ENCODE measurements at regions not wholly inside any gene's neighbourhood (a gene's known extent, or its start where the extent isn't known, plus 50 kb on each side); places are given as distances from the start of the nearest gene placed in this dataset.

DNA sequence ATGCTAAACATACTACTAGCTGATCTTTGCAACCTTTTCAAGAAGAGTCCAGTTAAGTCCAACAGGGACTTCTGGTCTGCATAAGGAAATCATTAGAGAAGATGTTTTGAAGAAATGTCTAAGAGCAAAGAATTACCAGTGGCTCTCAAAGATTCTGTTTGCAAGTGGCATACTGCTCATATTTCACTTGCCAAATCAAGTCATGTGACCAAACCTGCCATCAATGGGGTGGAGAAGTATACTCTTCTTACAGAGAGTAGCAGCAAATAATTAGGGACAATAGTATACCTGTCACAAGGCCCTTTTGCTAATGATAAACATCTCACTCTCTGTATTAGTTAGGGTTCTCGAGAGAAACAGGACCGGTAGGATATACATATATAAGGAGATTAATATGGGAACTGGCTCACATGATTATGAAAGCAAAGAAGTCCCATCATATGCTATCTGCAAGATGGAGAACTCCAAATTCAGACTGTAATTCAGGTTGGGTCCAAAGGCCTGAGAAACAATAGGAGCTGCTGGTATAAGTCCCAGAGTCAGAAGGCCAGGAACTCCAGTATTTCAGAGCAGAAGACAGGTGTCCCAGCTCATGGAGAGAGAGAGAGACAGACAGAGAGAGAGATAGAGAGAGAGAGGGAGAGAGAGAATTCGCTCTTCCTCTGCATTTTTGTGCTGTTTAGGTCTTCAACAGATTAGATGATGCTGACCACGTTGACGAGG is 111.5 kb downstream of the LCA5 start:
- H3K4me1 ChIP-seq (ENCODE audit: control insufficient read depth in 1 of 2, insufficient read depth in 2 of 2, low read length in 2 of 2) = no peaks in the 10 kb centered on the region
- H3K9ac ChIP-seq (ENCODE audit: low read length) = no peak overlapping the region
- no peak overlapping the region for H3K4ac ChIP-seq (ENCODE audit: low read depth, low read length)
- no peaks in the 10 kb centered on the region for H3K9me3 ChIP-seq (ENCODE audit: insufficient read depth, low read depth, low read length)
- no peak overlapping the region for H3K4me3 ChIP-seq (ENCODE audit: low read depth, low read length)
- H2BK5ac ChIP-seq (ENCODE audit: low read depth, low read length, poor library complexity) = no peak overlapping the region
- H2BK120ac ChIP-seq (ENCODE audit: insufficient read depth, low read length, poor library complexity) = no peak overlapping the region
- H3K36me3 ChIP-seq (ENCODE audit: control insufficient read depth in 1 of 2, insufficient read depth in 2 of 2, low read length in 2 of 2) = no peaks in the 10 kb centered on the region
- H3K79me1 ChIP-seq (ENCODE audit: low read length) = no peaks in the 10 kb centered on the region
- no CpG with 5 or more reads among the region's 5 CpGs for WGBS (ENCODE audit: extremely low coverage, insufficient coverage, insufficient read length)
- no peak overlapping the region for H2BK12ac ChIP-seq (ENCODE audit: low read length)
- no peak overlapping the region for H4K91ac ChIP-seq (ENCODE audit: low read depth, low read length)
- H2AFZ ChIP-seq (ENCODE audit: insufficient read depth, low read length, poor library complexity) = no peak overlapping the region
- H3K4me2 ChIP-seq (ENCODE audit: low read length) = no peak overlapping the region
- no peak overlapping the region for H2AK5ac ChIP-seq (ENCODE audit: low read length)
- H3K23ac ChIP-seq (ENCODE audit: low read length) = no peak overlapping the region
- no peaks in the 10 kb centered on the region for H3K79me2 ChIP-seq (ENCODE audit: control insufficient read depth, insufficient read depth, low read length, poor library complexity)
- no peak overlapping the region for H4K12ac ChIP-seq (ENCODE audit: low read depth, low read length)
- DNase-seq = no peak
- no peak overlapping the region for H4K8ac ChIP-seq (ENCODE audit: low read depth, low read length)
- H3K14ac ChIP-seq (ENCODE audit: low read length) = no peak overlapping the region
- no peaks in the 10 kb centered on the region for H3K27me3 ChIP-seq (ENCODE audit: insufficient read depth, low read length)
- no peak overlapping the region for H3K18ac ChIP-seq (ENCODE audit: low read length)
- H3K27ac ChIP-seq (ENCODE audit: low read depth, low read length) = no peak overlapping the region

DNA sequence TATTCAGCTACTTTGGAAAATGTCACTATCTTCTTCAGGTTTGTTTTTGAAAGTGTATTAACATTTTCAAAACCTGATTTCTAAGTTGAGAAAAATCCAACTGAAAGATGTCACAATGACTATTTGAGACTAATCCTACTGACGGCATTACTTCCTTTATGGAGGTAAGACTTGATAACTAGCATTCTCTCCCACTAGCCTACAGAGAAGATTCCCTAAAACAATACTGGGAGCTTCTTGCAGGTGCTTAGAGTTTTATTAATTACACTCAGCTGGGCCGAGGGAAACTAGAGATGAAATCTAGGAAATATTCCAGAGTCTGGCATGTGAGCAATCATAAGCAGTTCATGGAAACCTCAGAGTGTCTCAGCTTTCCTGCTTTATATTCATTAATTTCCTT is 114.0 kb downstream of the LCA5 start:
- Histone ChIP-seq H3K9me3 (ENCODE audit: insufficient read depth, low read depth, low read length) (no peaks in the 10 kb centered on the region), H3K4me3 (ENCODE audit: low read depth, low read length) (no peak overlapping the region), H3K14ac (ENCODE audit: low read length) (no peak overlapping the region), H2AFZ (ENCODE audit: insufficient read depth, low read length, poor library complexity) (no peak overlapping the region), H3K4ac (ENCODE audit: low read depth, low read length) (no peak overlapping the region), H3K9ac (ENCODE audit: low read length) (no peak overlapping the region), H3K4me1 (ENCODE audit: control insufficient read depth in 1 of 2, insufficient read depth in 2 of 2, low read length in 2 of 2) (no peaks in the 10 kb centered on the region), H2BK5ac (ENCODE audit: low read depth, low read length, poor library complexity) (no peak overlapping the region), H3K27ac (ENCODE audit: low read depth, low read length) (no peak overlapping the region), H3K27me3 (ENCODE audit: insufficient read depth, low read length) (no peaks in the 10 kb centered on the region), H3K18ac (ENCODE audit: low read length) (no peak overlapping the region), H3K36me3 (ENCODE audit: control insufficient read depth in 1 of 2, insufficient read depth in 2 of 2, low read length in 2 of 2) (no peaks in the 10 kb centered on the region), H4K12ac (ENCODE audit: low read depth, low read length) (no peak overlapping the region), H3K79me1 (ENCODE audit: low read length) (no peaks in the 10 kb centered on the region), H2BK120ac (ENCODE audit: insufficient read depth, low read length, poor library complexity) (no peak overlapping the region), H4K8ac (ENCODE audit: low read depth, low read length) (no peak overlapping the region), H3K4me2 (ENCODE audit: low read length) (no peak overlapping the region), H2BK12ac (ENCODE audit: low read length) (no peak overlapping the region), H3K79me2 (ENCODE audit: control insufficient read depth, insufficient read depth, low read length, poor library complexity) (no peaks in the 10 kb centered on the region), H2AK5ac (ENCODE audit: low read length) (no peak overlapping the region), H4K91ac (ENCODE audit: low read depth, low read length) (no peak overlapping the region), H3K23ac (ENCODE audit: low read length) (no peak overlapping the region)
- peak in 1 of 2 donors; percentile 16 for DNase-seq
- WGBS (ENCODE audit: extremely low coverage, insufficient coverage, insufficient read length) = no CpG with 5 or more reads among the region's 2 CpGs

- Histone ChIP-seq H3K79me2 (ENCODE audit: control insufficient read depth, insufficient read depth, low read length, poor library complexity) (no peaks in the 10 kb centered on the region), H3K9me3 (ENCODE audit: insufficient read depth, low read depth, low read length) (no peaks in the 10 kb centered on the region), H2BK120ac (ENCODE audit: insufficient read depth, low read length, poor library complexity) (no peak overlapping the region), H3K36me3 (ENCODE audit: control insufficient read depth in 1 of 2, insufficient read depth in 2 of 2, low read length in 2 of 2) (no peaks in the 10 kb centered on the region), H3K27ac (ENCODE audit: low read depth, low read length) (no peak overlapping the region), H4K91ac (ENCODE audit: low read depth, low read length) (no peak overlapping the region), H3K4me1 (ENCODE audit: control insufficient read depth in 1 of 2, insufficient read depth in 2 of 2, low read length in 2 of 2) (no peaks in the 10 kb centered on the region), H3K4ac (ENCODE audit: low read depth, low read length) (no peak overlapping the region), H3K27me3 (ENCODE audit: insufficient read depth, low read length) (no peaks in the 10 kb centered on the region), H2AFZ (ENCODE audit: insufficient read depth, low read length, poor library complexity) (no peak overlapping the region), H3K18ac (ENCODE audit: low read length) (no peak overlapping the region), H2BK12ac (ENCODE audit: low read length) (no peak overlapping the region), H3K14ac (ENCODE audit: low read length) (no peak overlapping the region), H3K4me3 (ENCODE audit: low read depth, low read length) (no peak overlapping the region), H3K23ac (ENCODE audit: low read length) (no peak overlapping the region), H4K12ac (ENCODE audit: low read depth, low read length) (no peak overlapping the region), H3K9ac (ENCODE audit: low read length) (no peak overlapping the region), H3K4me2 (ENCODE audit: low read length) (no peak overlapping the region), H2AK5ac (ENCODE audit: low read length) (no peak overlapping the region), H2BK5ac (ENCODE audit: low read depth, low read length, poor library complexity) (no peak overlapping the region), H4K8ac (ENCODE audit: low read depth, low read length) (no peak overlapping the region), H3K79me1 (ENCODE audit: low read length) (no peaks in the 10 kb centered on the region)
- peak in 1 of 2 donors; percentile 55 for DNase-seq
- no CpG with 5 or more reads among the region's 1 CpG for WGBS (ENCODE audit: extremely low coverage, insufficient coverage, insufficient read length)
Measured at GRCh38 chr6:79422666-79423065, 114.6 kb downstream of the LCA5 start.

DNA sequence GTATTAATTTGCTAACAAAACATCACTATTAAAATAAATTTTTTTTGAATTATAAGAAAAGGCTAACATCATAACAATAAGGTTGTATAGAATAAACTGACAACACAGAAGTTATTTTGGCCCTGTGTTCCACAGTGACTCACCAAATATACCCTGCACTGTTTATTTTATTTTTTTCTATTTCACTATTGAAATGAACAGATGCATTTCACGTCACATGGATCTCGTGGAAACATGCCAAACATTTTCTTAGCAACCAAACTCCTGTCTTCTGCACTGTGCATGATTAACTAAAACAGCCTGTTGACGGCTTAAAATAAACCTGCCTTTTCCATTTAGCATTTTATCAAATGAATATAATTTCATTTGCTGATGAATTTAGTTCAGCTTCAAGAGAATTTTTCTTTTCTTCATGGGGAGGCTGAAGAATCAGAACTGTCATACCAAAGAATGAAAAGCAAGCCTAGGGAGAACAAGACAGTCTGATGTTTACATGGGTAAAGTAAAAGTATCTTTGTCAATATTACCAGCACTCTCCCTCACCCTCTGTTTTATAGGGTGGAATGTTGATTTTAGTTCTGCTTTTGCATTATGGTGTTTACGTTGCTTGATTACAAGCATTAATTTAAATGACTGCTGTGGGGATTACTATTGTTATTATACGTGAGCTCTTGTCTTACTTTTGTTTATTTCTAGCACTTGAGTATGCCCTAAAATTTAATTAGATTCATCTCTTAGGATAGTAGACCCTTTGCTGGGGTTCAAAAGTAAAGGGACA is 115.3 kb downstream of the LCA5 start:
- H3K4me3 ChIP-seq (ENCODE audit: low read depth, low read length) = no peak overlapping the region
- no peaks in the 10 kb centered on the region for H3K27me3 ChIP-seq (ENCODE audit: insufficient read depth, low read length)
- H3K23ac ChIP-seq (ENCODE audit: low read length) = no peak overlapping the region
- no peaks in the 10 kb centered on the region for H3K36me3 ChIP-seq (ENCODE audit: control insufficient read depth in 1 of 2, insufficient read depth in 2 of 2, low read length in 2 of 2)
- H3K79me1 ChIP-seq (ENCODE audit: low read length) = no peaks in the 10 kb centered on the region
- H3K18ac ChIP-seq (ENCODE audit: low read length) = no peak overlapping the region
- H3K9ac ChIP-seq (ENCODE audit: low read length) = no peak overlapping the region
- no peak overlapping the region for H2BK5ac ChIP-seq (ENCODE audit: low read depth, low read length, poor library complexity)
- H3K4ac ChIP-seq (ENCODE audit: low read depth, low read length) = no peak overlapping the region
- no peak overlapping the region for H3K14ac ChIP-seq (ENCODE audit: low read length)
- H2BK12ac ChIP-seq (ENCODE audit: low read length) = no peak overlapping the region
- no peaks in the 10 kb centered on the region for H3K4me1 ChIP-seq (ENCODE audit: control insufficient read depth in 1 of 2, insufficient read depth in 2 of 2, low read length in 2 of 2)
- H4K91ac ChIP-seq (ENCODE audit: low read depth, low read length) = no peak overlapping the region
- no peaks in the 10 kb centered on the region for H3K79me2 ChIP-seq (ENCODE audit: control insufficient read depth, insufficient read depth, low read length, poor library complexity)
- no peak overlapping the region for H2AFZ ChIP-seq (ENCODE audit: insufficient read depth, low read length, poor library complexity)
- H3K9me3 ChIP-seq (ENCODE audit: insufficient read depth, low read depth, low read length) = no peaks in the 10 kb centered on the region
- no peak overlapping the region for H4K12ac ChIP-seq (ENCODE audit: low read depth, low read length)
- H2BK120ac ChIP-seq (ENCODE audit: insufficient read depth, low read length, poor library complexity) = no peak overlapping the region
- no peak overlapping the region for H2AK5ac ChIP-seq (ENCODE audit: low read length)
- no CpG with 5 or more reads among the region's 5 CpGs for WGBS (ENCODE audit: extremely low coverage, insufficient coverage, insufficient read length)
- peak in 1 of 2 donors; percentile 52 for DNase-seq
- no peak overlapping the region for H4K8ac ChIP-seq (ENCODE audit: low read depth, low read length)
- H3K4me2 ChIP-seq (ENCODE audit: low read length) = no peak overlapping the region
- H3K27ac ChIP-seq (ENCODE audit: low read depth, low read length) = no peak overlapping the region

Measured in trophoblast cell (in vitro differentiated cells and primary cell).